ENCODE measurements at regions not wholly inside any gene's neighbourhood (a gene's known extent, or its start where the extent isn't known, plus 50 kb on each side); places are given as distances from the start of the nearest gene placed in this dataset.

DNA sequence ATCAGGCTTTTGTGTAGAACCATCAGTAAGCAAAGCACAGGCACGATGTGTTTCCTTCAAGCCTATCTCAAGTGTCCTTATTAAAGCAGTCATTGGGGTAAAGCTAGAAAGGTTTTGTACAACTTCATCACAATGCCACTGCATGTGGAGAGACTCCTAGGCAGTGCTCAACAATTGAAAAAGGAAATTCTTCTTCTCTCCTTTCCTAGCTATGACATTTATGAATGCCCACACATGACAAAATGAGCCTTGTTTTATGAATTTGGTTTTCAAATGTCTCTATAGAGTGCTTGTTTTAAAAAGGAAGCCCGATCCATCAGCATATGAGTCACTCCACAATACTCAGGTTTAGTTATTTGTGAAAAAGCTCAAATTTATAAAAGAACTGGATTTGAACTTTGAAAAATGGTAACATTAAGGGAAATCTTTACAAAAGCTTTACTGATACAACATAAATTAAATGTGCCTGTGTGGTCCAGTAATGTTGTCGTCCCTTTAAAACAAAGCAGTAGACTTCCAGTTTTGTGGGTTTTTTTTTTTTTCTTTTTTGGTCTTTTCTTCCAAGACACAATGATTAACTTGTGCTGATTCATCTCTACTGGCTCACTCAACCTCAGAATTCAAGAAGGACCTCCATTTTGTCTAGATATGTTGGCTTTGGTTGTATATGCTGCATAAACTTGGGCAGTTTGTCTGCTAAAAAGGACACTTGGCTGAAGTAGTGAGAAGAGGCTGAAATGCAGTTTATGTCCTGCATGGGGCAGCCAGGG, 273.8 kb downstream of the GASK1B start:
- BruUV-seq (replicated peaks): no TSS peak
- no peaks in the 10 kb centered on the region for H3K9me3 ChIP-seq (replicated peaks; ENCODE audit: control insufficient read depth, insufficient read depth, low read length)
- H3K36me3 ChIP-seq (ENCODE audit: control insufficient read depth in 2 of 2, insufficient read depth in 2 of 2, low read length in 1 of 2): no peaks in the 10 kb centered on the region
- TF ChIP-seq PML (IDR thresholded peaks at IDR 0.05; ENCODE audit: low read length) (no peak), POLR2A (IDR thresholded peaks at IDR 0.05; ENCODE audit: low read depth, low read length) (no peak), MTA3 (IDR thresholded peaks at IDR 0.05; ENCODE audit: borderline replicate concordance, low read length) (no peak)
- TF ChIP-seq, protein P1, sequence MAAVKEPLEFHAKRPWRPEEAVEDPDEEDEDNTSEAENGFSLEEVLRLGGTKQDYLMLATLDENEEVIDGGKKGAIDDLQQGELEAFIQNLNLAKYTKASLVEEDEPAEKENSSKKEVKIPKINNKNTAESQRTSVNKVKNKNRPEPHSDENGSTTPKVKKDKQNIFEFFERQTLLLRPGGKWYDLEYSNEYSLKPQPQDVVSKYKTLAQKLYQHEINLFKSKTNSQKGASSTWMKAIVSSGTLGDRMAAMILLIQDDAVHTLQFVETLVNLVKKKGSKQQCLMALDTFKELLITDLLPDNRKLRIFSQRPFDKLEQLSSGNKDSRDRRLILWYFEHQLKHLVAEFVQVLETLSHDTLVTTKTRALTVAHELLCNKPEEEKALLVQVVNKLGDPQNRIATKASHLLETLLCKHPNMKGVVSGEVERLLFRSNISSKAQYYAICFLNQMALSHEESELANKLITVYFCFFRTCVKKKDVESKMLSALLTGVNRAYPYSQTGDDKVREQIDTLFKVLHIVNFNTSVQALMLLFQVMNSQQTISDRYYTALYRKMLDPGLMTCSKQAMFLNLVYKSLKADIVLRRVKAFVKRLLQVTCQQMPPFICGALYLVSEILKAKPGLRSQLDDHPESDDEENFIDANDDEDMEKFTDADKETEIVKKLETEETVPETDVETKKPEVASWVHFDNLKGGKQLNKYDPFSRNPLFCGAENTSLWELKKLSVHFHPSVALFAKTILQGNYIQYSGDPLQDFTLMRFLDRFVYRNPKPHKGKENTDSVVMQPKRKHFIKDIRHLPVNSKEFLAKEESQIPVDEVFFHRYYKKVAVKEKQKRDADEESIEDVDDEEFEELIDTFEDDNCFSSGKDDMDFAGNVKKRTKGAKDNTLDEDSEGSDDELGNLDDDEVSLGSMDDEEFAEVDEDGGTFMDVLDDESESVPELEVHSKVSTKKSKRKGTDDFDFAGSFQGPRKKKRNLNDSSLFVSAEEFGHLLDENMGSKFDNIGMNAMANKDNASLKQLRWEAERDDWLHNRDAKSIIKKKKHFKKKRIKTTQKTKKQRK (IDR thresholded peaks at IDR 0.05; ENCODE audit: low read depth, low read length): no peak
- TF ChIP-seq, protein P2, sequence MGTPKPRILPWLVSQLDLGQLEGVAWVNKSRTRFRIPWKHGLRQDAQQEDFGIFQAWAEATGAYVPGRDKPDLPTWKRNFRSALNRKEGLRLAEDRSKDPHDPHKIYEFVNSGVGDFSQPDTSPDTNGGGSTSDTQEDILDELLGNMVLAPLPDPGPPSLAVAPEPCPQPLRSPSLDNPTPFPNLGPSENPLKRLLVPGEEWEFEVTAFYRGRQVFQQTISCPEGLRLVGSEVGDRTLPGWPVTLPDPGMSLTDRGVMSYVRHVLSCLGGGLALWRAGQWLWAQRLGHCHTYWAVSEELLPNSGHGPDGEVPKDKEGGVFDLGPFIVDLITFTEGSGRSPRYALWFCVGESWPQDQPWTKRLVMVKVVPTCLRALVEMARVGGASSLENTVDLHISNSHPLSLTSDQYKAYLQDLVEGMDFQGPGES (IDR thresholded peaks at IDR 0.05): no peak
- in situ Hi-C loops (cut with MboI) (no loop called here), intact Hi-C loops (cut with micrococcal nuclease; ENCODE audit: unreplicated experiment) (no loop called here)
- H3K9ac ChIP-seq (ENCODE audit: control insufficient read depth, insufficient read depth, low read length): no peak overlapping the region
- no peak for DNase-seq (ENCODE audit: low read depth, low spot score)
- ChIA-PET POLR2A (no interaction called here), RAD21 (ENCODE audit: unreplicated experiment) (no interaction called here), SMC1A (ENCODE audit: uncharacterized antibody, unreplicated experiment) (no interaction called here), CTCF (no interaction called here)
- H3K27ac ChIP-seq (ENCODE audit: control insufficient read depth, insufficient read depth): no peak overlapping the region
- no peak overlapping the region for H3K4me3 ChIP-seq
- no peaks in the 10 kb centered on the region for H3K79me2 ChIP-seq (ENCODE audit: control insufficient read depth, insufficient read depth, low read length)
- no peak for ATAC-seq
- H3K27me3 ChIP-seq (replicated peaks in 1 of 2; ENCODE audit: control insufficient read depth in 2 of 2, insufficient read depth in 2 of 2, low read length in 1 of 2): no peaks in the 10 kb centered on the region
- no peaks in the 10 kb centered on the region for H4K20me1 ChIP-seq (ENCODE audit: control insufficient read depth, insufficient read depth)
- no peaks in the 10 kb centered on the region for H3K4me1 ChIP-seq (ENCODE audit: control insufficient read depth, insufficient read depth, low read length)
- no peak overlapping the region for H2AFZ ChIP-seq (ENCODE audit: control insufficient read depth, low read depth, low read length)
- no peak for FAIRE-seq
- no peak overlapping the region for H3K4me2 ChIP-seq (ENCODE audit: control insufficient read depth, insufficient read depth)
- 0% methylated on average over 3 of the region's 3 CpGs for WGBS (ENCODE audit: insufficient coverage, insufficient replicate concordance, low lambda C conversion rate, missing lambda C conversion rate)
